Activated T-helper 2 cell treated with anti-CD3 and anti-CD28 coated beads, Interferon-gamma antibody, Interleukin-2, Interleukin-4, amounts not matched to agents 10 μg/mL and 5 μg/mL and 100 μg/mL, durations not matched to agents 14 hours and 24 hours and 36 hours (primary cell): ENCODE measurements at regions not wholly inside any gene's neighbourhood (a gene's known extent, or its start where the extent isn't known, plus 50 kb on each side); places are given as distances from the start of the nearest gene placed in this dataset.

Source experiments
- DNase-seq: peaks from one replicate; pipeline ENCODE4 v3.0.0; 2021; ENCODE audit warnings: low spot score
- H3K27ac Mint-ChIP-seq: one replicate; pipeline ENCODE4 v1.8.0; 2021; ENCODE audit warnings: mixed read lengths
- H3K27me3 Mint-ChIP-seq: one replicate; pipeline ENCODE4 v1.8.0; 2021; ENCODE audit warnings: low read depth, mixed read lengths
- H3K36me3 Mint-ChIP-seq: one replicate; pipeline ENCODE4 v1.8.0; 2021; ENCODE audit warnings: low read depth, mixed read lengths
- H3K4me1 Mint-ChIP-seq: one replicate; pipeline ENCODE4 v1.8.0; 2021; ENCODE audit warnings: low read depth, mixed read lengths
- H3K4me3 Mint-ChIP-seq: one replicate; pipeline ENCODE4 v1.8.0; 2021; ENCODE audit warnings: low read depth, mild to moderate bottlenecking, moderate library complexity, mixed read lengths
- H3K9me3 Mint-ChIP-seq: one replicate; pipeline ENCODE4 v1.8.0; 2021; ENCODE audit warnings: mixed read lengths
- intact Hi-C: fragments of 100-400 bp; cut with micrococcal nuclease; formaldehyde crosslinking; loops from one replicate; pipeline ENCODE4 v1.15.1; 2023

- no peaks in the 10 kb centered on the region for H3K4me1 Mint-ChIP-seq
Observed at GRCh38 chr10:42983591-42983990, 93.3 kb upstream of the RET start.

GRCh38 chr10:42984035-42984610 lies 92.7 kb upstream of the RET start:
- Mint-ChIP-seq H3K9me3 (no peaks in the 10 kb centered on the region), H3K27ac (no peak overlapping the region), H3K27me3 (no peaks in the 10 kb centered on the region), H3K4me3 (no peak overlapping the region), H3K4me1 (peaks cover under 1% of the 10 kb centered on the region), H3K36me3 (no peaks in the 10 kb centered on the region)
- intact Hi-C loops: no loop called here
- peak; percentile 4 for DNase-seq

More at GRCh38 chr10:42983591-42983990, 93.3 kb upstream of the RET start:
- DNase-seq: peak; percentile 3
- Mint-ChIP-seq H3K27ac (no peak overlapping the region), H3K9me3 (no peaks in the 10 kb centered on the region), H3K27me3 (no peaks in the 10 kb centered on the region), H3K4me3 (no peak overlapping the region), H3K36me3 (no peaks in the 10 kb centered on the region)
- intact Hi-C loops: no loop called here

GRCh38 chr10:42984761-42985325 lies 92.0 kb upstream of the RET start:
- H3K27ac Mint-ChIP-seq: no peak overlapping the region
- no peaks in the 10 kb centered on the region for H3K9me3 Mint-ChIP-seq
- H3K4me3 Mint-ChIP-seq: no peak overlapping the region
- intact Hi-C loops: no loop called here
- no peaks in the 10 kb centered on the region for H3K27me3 Mint-ChIP-seq
- peaks cover 3% of the 10 kb centered on the region for H3K4me1 Mint-ChIP-seq
- peak; percentile 6 for DNase-seq
- H3K36me3 Mint-ChIP-seq: no peaks in the 10 kb centered on the region

GRCh38 chr10:42985436-42986316 lies 91.2 kb upstream of the RET start:
- Mint-ChIP-seq H3K4me1 (peaks cover 3% of the 10 kb centered on the region), H3K36me3 (no peaks in the 10 kb centered on the region), H3K27ac (no peak overlapping the region), H3K27me3 (no peaks in the 10 kb centered on the region), H3K4me3 (no peak overlapping the region), H3K9me3 (no peaks in the 10 kb centered on the region)
- DNase-seq: peak; percentile 7
- intact Hi-C loops: no loop called here

- intact Hi-C loops: no loop called here
- H3K36me3 Mint-ChIP-seq: no peaks in the 10 kb centered on the region
Observed at GRCh38 chr10:42986633-42987032, 90.2 kb upstream of the RET start.

GRCh38 chr10:42987121-42987541 lies 89.7 kb upstream of the RET start:
- Mint-ChIP-seq H3K27me3 (no peaks in the 10 kb centered on the region), H3K36me3 (no peaks in the 10 kb centered on the region), H3K4me1 (peaks cover 3% of the 10 kb centered on the region), H3K9me3 (no peaks in the 10 kb centered on the region), H3K4me3 (no peak overlapping the region), H3K27ac (no peak overlapping the region)
- intact Hi-C loops: no loop called here
- no peak for DNase-seq

More at GRCh38 chr10:42986633-42987032, 90.2 kb upstream of the RET start:
- no peak overlapping the region for H3K4me3 Mint-ChIP-seq
- no peaks in the 10 kb centered on the region for H3K9me3 Mint-ChIP-seq
- no peak for DNase-seq
- H3K27ac Mint-ChIP-seq: no peak overlapping the region
- peaks cover 3% of the 10 kb centered on the region for H3K4me1 Mint-ChIP-seq
- no peaks in the 10 kb centered on the region for H3K27me3 Mint-ChIP-seq

GRCh38 chr10:42987575-42987974 lies 89.3 kb upstream of the RET start:
- Mint-ChIP-seq H3K27me3 (no peaks in the 10 kb centered on the region), H3K4me3 (no peak overlapping the region), H3K9me3 (no peaks in the 10 kb centered on the region), H3K4me1 (peaks cover 3% of the 10 kb centered on the region), H3K27ac (no peak overlapping the region), H3K36me3 (no peaks in the 10 kb centered on the region)
- DNase-seq: no peak
- intact Hi-C loops: no loop called here

- intact Hi-C loops: no loop called here
- H3K4me3 Mint-ChIP-seq: no peak overlapping the region
- peak; percentile 4 for DNase-seq
- peaks cover 3% of the 10 kb centered on the region for H3K4me1 Mint-ChIP-seq
- H3K36me3 Mint-ChIP-seq: no peaks in the 10 kb centered on the region
- H3K27me3 Mint-ChIP-seq: no peaks in the 10 kb centered on the region
- H3K27ac Mint-ChIP-seq: no peak overlapping the region
- no peaks in the 10 kb centered on the region for H3K9me3 Mint-ChIP-seq
Observed at GRCh38 chr10:42988069-42988468, 88.8 kb upstream of the RET start.

GRCh38 chr10:42988517-42989395 lies 88.1 kb upstream of the RET start:
- H3K4me1 Mint-ChIP-seq: peaks cover 3% of the 10 kb centered on the region
- no peaks in the 10 kb centered on the region for H3K9me3 Mint-ChIP-seq
- intact Hi-C loops: no loop called here
- no peaks in the 10 kb centered on the region for H3K27me3 Mint-ChIP-seq
- no peak overlapping the region for H3K27ac Mint-ChIP-seq
- peak; percentile 6 for DNase-seq
- H3K36me3 Mint-ChIP-seq: no peaks in the 10 kb centered on the region
- no peak overlapping the region for H3K4me3 Mint-ChIP-seq

GRCh38 chr10:42989481-42989921 lies 87.4 kb upstream of the RET start:
- Mint-ChIP-seq H3K9me3 (no peaks in the 10 kb centered on the region), H3K27ac (no peak overlapping the region), H3K4me1 (peaks cover 3% of the 10 kb centered on the region), H3K27me3 (no peaks in the 10 kb centered on the region), H3K4me3 (no peak overlapping the region), H3K36me3 (no peaks in the 10 kb centered on the region)
- intact Hi-C loops: no loop called here
- DNase-seq: peak; percentile 5

GRCh38 chr10:42990016-42990720 lies 86.7 kb upstream of the RET start:
- no peak overlapping the region for H3K4me3 Mint-ChIP-seq
- no peaks in the 10 kb centered on the region for H3K27me3 Mint-ChIP-seq
- intact Hi-C loops: no loop called here
- no peaks in the 10 kb centered on the region for H3K9me3 Mint-ChIP-seq
- H3K27ac Mint-ChIP-seq: no peak overlapping the region
- no peaks in the 10 kb centered on the region for H3K36me3 Mint-ChIP-seq
- H3K4me1 Mint-ChIP-seq: peaks cover 3% of the 10 kb centered on the region
- DNase-seq: peak; percentile 6
